CD4-positive, alpha-beta T cell (primary cell): ENCODE measurements at regions not wholly inside any gene's neighbourhood (a gene's known extent, or its start where the extent isn't known, plus 50 kb on each side); places are given as distances from the start of the nearest gene placed in this dataset.

ENCODE experiments used
- ATAC-seq: fragments of 200-7000 bp; cut with Tn5 transposase; one replicate; pipeline ENCODE4 v1.10.0; 2022; ENCODE audit warnings: mild to moderate bottlenecking; ENCODE audit not compliant: poor library complexity
- CTCF ChIA-PET: fragments of 350-600 bp; sonication (Branson Sonifier 250); formaldehyde crosslinking; loops from one replicate; lab custom pipeline; 2021; ENCODE audit warnings: antibody characterized with exemption, inconsistent platforms; lab: Charles Lee
- POLR2A ChIA-PET: fragments of 350-600 bp; sonication (Branson Sonifier 250); formaldehyde crosslinking; loops from one replicate; lab custom pipeline; 2021; ENCODE audit warnings: antibody characterized with exemption, inconsistent platforms; lab: Charles Lee
- DNase-seq, 14 experiments: peaks; one replicate each; pipeline ENCODE4 v3.0.0-alpha.2; 2013 to 2020; ENCODE audit warnings: mixed read lengths in 2 of 14
- H3K27ac ChIP-seq, 2 donors: one replicate each; pipeline versions ENCODE4 v1.5.1 to v1.7.0; 2013; ENCODE audit warnings: low read length in 2 of 2, low read depth in 1 of 2, mild to moderate bottlenecking in 1 of 2
- H3K27me3 ChIP-seq, 2 experiments: 1 replicate in 1 of 2; 2 replicates in 1 of 2; pipeline versions ENCODE4 v1.6.1 to v1.7.0; 2013; ENCODE audit warnings: low read length in 2 of 2, control low read depth in 1 of 2, mild to moderate bottlenecking in 1 of 2, moderate library complexity in 1 of 2; ENCODE audit not compliant: insufficient read depth in 2 of 2, control insufficient read depth in 1 of 2
- H3K36me3 ChIP-seq: one replicate; pipeline ENCODE4 v1.6.1; 2013; ENCODE audit warnings: low read length, control low read depth; ENCODE audit not compliant: insufficient read depth
- H3K4me1 ChIP-seq: one replicate; pipeline ENCODE4 v1.6.1; 2013; ENCODE audit warnings: low read length, control low read depth; ENCODE audit not compliant: insufficient read depth
- H3K4me3 ChIP-seq: one replicate; pipeline ENCODE4 v1.5.1; 2013; ENCODE audit warnings: mild to moderate bottlenecking, low read length, moderate library complexity
- H3K9me3 ChIP-seq, 2 experiments: 1 replicate in 1 of 2; 2 replicates in 1 of 2; pipeline versions ENCODE4 v1.6.1 to v1.7.0; 2013; ENCODE audit warnings: low read length in 2 of 2, mild to moderate bottlenecking in 2 of 2, control low read depth in 1 of 2, moderate library complexity in 1 of 2; ENCODE audit not compliant: control insufficient read depth in 1 of 2, insufficient read depth in 1 of 2
- H3K27ac Mint-ChIP-seq: one replicate; pipeline ENCODE4 v1.8.0; 2020; ENCODE audit warnings: mixed read lengths
- H3K27me3 Mint-ChIP-seq: one replicate; pipeline ENCODE4 v1.8.0; 2021; ENCODE audit warnings: mixed read lengths
- H3K36me3 Mint-ChIP-seq: one replicate; pipeline ENCODE4 v1.8.0; 2021; ENCODE audit warnings: low read depth, mixed read lengths
- H3K4me1 Mint-ChIP-seq: one replicate; pipeline ENCODE4 v1.8.0; 2021; ENCODE audit warnings: low read depth, mixed read lengths
- H3K4me3 Mint-ChIP-seq: one replicate; pipeline ENCODE4 v1.8.0; 2020; ENCODE audit warnings: mild to moderate bottlenecking, mixed read lengths
- H3K9me3 Mint-ChIP-seq: one replicate; pipeline ENCODE4 v1.8.0; 2020; ENCODE audit warnings: mixed read lengths
- intact Hi-C, 2 experiments: fragments of 100-400 bp; cut with DNase I in 1 of 2; cut with micrococcal nuclease in 1 of 2; formaldehyde crosslinking; loops; one replicate each; pipeline versions ENCODE4 v1.15.1 to v1.9.0; 2023 to 2025; cut with DNase I, micrococcal nuclease
- TF ChIP-seq, protein P1 (sequence below): fragments of 200-600 bp; IDR thresholded peaks from one replicate; pipeline ENCODE4 v1.8.0; 2022; ENCODE audit warnings: antibody characterized with exemption, mild to moderate bottlenecking

DNA sequence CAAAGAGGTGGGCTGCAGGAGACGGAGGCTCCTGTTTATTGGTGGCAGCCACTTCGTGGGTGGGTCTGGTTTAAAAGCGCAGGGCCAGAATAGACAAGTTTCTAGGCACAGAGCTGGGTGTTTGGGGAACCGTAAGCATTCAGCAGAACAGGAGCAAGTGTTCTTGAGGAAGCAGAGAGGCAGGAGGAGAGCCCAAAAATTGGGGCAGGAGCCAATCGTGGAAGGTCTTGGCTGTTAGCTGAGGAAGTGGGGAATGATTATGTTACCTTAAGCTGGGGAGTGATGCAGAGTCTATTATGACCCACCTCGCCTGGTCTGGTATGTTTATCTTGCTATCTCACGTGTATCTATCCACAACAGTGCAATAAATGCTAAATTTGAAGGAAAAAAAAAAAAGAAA lies 64.3 kb upstream of the ATL2 start:
- no peak overlapping the region for H3K4me3 ChIP-seq
- Mint-ChIP-seq H3K27me3 (peaks cover 15% of the 10 kb centered on the region), H3K27ac (no peak overlapping the region), H3K9me3 (no peaks in the 10 kb centered on the region), H3K36me3 (no peaks in the 10 kb centered on the region), H3K4me1 (no peaks in the 10 kb centered on the region), H3K4me3 (no peak overlapping the region)
- intact Hi-C loops, result no loop called here
- ChIA-PET POLR2A (no interaction called here), CTCF (no interaction called here)
- no peak for ATAC-seq
- no peaks in the 10 kb centered on the region for H3K9me3 ChIP-seq
- no peaks in the 10 kb centered on the region for H3K36me3 ChIP-seq
- no peak for DNase-seq
- no peaks in the 10 kb centered on the region for H3K4me1 ChIP-seq
- TF ChIP-seq, protein P1, sequence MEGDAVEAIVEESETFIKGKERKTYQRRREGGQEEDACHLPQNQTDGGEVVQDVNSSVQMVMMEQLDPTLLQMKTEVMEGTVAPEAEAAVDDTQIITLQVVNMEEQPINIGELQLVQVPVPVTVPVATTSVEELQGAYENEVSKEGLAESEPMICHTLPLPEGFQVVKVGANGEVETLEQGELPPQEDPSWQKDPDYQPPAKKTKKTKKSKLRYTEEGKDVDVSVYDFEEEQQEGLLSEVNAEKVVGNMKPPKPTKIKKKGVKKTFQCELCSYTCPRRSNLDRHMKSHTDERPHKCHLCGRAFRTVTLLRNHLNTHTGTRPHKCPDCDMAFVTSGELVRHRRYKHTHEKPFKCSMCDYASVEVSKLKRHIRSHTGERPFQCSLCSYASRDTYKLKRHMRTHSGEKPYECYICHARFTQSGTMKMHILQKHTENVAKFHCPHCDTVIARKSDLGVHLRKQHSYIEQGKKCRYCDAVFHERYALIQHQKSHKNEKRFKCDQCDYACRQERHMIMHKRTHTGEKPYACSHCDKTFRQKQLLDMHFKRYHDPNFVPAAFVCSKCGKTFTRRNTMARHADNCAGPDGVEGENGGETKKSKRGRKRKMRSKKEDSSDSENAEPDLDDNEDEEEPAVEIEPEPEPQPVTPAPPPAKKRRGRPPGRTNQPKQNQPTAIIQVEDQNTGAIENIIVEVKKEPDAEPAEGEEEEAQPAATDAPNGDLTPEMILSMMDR, result no peak
- H3K27me3 ChIP-seq, result peaks cover 0 to 4% of the 10 kb centered on the region in 2 experiments
- no peak overlapping the region for H3K27ac ChIP-seq

DNA sequence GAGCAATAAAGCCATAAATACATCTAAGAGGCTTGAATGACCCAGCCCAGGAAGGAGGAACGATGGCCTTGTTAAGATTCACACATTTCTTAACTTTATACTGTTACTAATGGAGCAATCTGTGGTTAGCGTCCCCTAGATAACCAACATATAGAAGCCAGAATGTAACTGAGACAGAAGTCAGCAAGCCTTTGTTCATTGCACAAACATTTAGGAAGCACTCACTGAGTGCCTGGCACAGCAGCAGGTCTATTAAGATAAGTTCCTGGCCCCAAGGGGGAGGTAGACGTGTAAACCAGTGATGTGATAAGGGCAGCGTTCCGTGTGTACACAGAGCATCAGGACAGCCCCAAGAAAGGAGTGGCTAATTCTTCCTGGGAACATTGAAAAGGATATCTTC lies 63.6 kb upstream of the ATL2 start:
- no peak for DNase-seq
- Histone ChIP-seq H3K4me3 (no peak overlapping the region), H3K36me3 (no peaks in the 10 kb centered on the region), H3K27me3 (peaks cover 0 to 4% of the 10 kb centered on the region in 2 experiments), H3K27ac (no peak overlapping the region), H3K4me1 (no peaks in the 10 kb centered on the region), H3K9me3 (no peaks in the 10 kb centered on the region)
- TF ChIP-seq, protein P1, result no peak
- H3K9me3 Mint-ChIP-seq, result no peaks in the 10 kb centered on the region
- POLR2A ChIA-PET, result no interaction called here
- no peaks in the 10 kb centered on the region for H3K4me1 Mint-ChIP-seq
- no peak for ATAC-seq
- no peaks in the 10 kb centered on the region for H3K36me3 Mint-ChIP-seq
- CTCF ChIA-PET, result no interaction called here
- intact Hi-C loops, result no loop called here
- H3K27me3 Mint-ChIP-seq, result peaks cover 18% of the 10 kb centered on the region
- H3K27ac Mint-ChIP-seq, result no peak overlapping the region
- H3K4me3 Mint-ChIP-seq, result no peak overlapping the region

DNA sequence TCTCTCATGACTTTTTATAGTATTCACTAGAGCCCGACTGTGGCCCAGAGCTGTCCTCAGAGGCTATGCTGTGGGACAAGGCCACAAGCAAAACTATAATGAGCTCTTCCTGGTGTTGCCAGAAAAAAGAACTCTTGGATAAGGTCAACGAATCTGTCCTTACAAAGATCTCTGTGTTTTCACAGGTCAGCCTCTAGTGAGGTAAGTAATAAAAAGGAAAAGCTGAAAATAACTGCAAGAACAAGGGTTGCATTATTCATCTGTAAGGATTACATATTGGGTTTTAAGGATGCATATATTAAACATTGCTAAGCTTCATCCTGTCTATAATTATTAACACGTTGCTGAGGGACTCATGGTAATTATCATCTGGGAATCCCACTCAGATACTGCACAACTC lies 62.8 kb upstream of the ATL2 start:
- ATAC-seq (no peak), DNase-seq (no peak)
- ChIA-PET CTCF (no interaction called here), POLR2A (no interaction called here)
- no peak overlapping the region for H3K4me3 Mint-ChIP-seq
- no peaks in the 10 kb centered on the region for H3K9me3 Mint-ChIP-seq
- H3K4me3 ChIP-seq, result no peak overlapping the region
- no peak overlapping the region for H3K27ac Mint-ChIP-seq
- no peaks in the 10 kb centered on the region for H3K4me1 Mint-ChIP-seq
- H3K36me3 Mint-ChIP-seq, result no peaks in the 10 kb centered on the region
- H3K27me3 Mint-ChIP-seq, result peaks cover 19% of the 10 kb centered on the region
- intact Hi-C loops, result no loop called here
- H3K9me3 ChIP-seq, result no peaks in the 10 kb centered on the region
- H3K4me1 ChIP-seq, result no peaks in the 10 kb centered on the region
- no peak overlapping the region for H3K27ac ChIP-seq
- TF ChIP-seq, protein P1, result no peak
- H3K27me3 ChIP-seq, result peaks cover 0 to 4% of the 10 kb centered on the region in 2 experiments
- H3K36me3 ChIP-seq, result no peaks in the 10 kb centered on the region
